ENCODE measurements at regions not wholly inside any gene's neighbourhood (a gene's known extent, or its start where the extent isn't known, plus 50 kb on each side); places are given as distances from the start of the nearest gene placed in this dataset.
A peak's percentile ranks its signal among the peaks of the same experiment; 100 is the strongest.

- Histone ChIP-seq H3K4me1 (no peaks in the 10 kb centered on the region), H3K9me3 (no peaks in the 10 kb centered on the region), H3K27me3 (no peaks in the 10 kb centered on the region), H3K36me3 (no peaks in the 10 kb centered on the region), H3K27ac (no peak overlapping the region), H3K4me3 (no peak overlapping the region)
- 60% methylated on average over 3 of the region's 3 CpGs for WGBS
- no peak for DNase-seq (ENCODE audit: low spot score in 2 of 2)
- no peak for TF ChIP-seq CTCF (IDR thresholded peaks at IDR 0.05)
- no peak for TF ChIP-seq EP300 (IDR thresholded peaks at IDR 0.05)
- no peak for TF ChIP-seq POLR2AphosphoS5 (IDR thresholded peaks at IDR 0.05)
- TF ChIP-seq POLR2A (IDR thresholded peaks at IDR 0.05) = no peak
These were observed 123.6 kb downstream of the NPTX2 start for GRCh38 chr7:98740643-98741042.

- Histone ChIP-seq H3K4me1 (no peaks in the 10 kb centered on the region), H3K27me3 (peaks cover 7% of the 10 kb centered on the region), H3K27ac (no peak overlapping the region), H3K9me3 (no peaks in the 10 kb centered on the region), H3K4me3 (no peak overlapping the region), H3K36me3 (no peaks in the 10 kb centered on the region)
- TF ChIP-seq CTCF (IDR thresholded peaks at IDR 0.05) (peak in 1 of 2 donors; percentile 63), POLR2A (IDR thresholded peaks at IDR 0.05) (no peak), EP300 (IDR thresholded peaks at IDR 0.05) (no peak), POLR2AphosphoS5 (IDR thresholded peaks at IDR 0.05) (no peak)
- DNase-seq (ENCODE audit: low spot score in 2 of 2) = no peak
- 32% methylated on average over 5 of the region's 5 CpGs for WGBS
These were observed 124.0 kb downstream of the TMEM130 start for GRCh38 chr7:98745722-98746318.

GRCh38 chr7:98748090-98748489, 121.7 kb downstream of the TMEM130 start:
- no peak for DNase-seq (ENCODE audit: low spot score in 2 of 2)
- 67% methylated on average over 1 of the region's 1 CpG for WGBS
- Histone ChIP-seq H3K4me1 (no peaks in the 10 kb centered on the region), H3K4me3 (no peak overlapping the region), H3K27me3 (peaks cover 7% of the 10 kb centered on the region), H3K27ac (no peak overlapping the region), H3K36me3 (no peaks in the 10 kb centered on the region), H3K9me3 (no peaks in the 10 kb centered on the region)
- TF ChIP-seq POLR2A (IDR thresholded peaks at IDR 0.05) (no peak), EP300 (IDR thresholded peaks at IDR 0.05) (no peak), POLR2AphosphoS5 (IDR thresholded peaks at IDR 0.05) (no peak), CTCF (IDR thresholded peaks at IDR 0.05) (no peak)

- Histone ChIP-seq H3K27ac (no peak overlapping the region), H3K36me3 (no peaks in the 10 kb centered on the region), H3K27me3 (peaks cover 13% of the 10 kb centered on the region), H3K9me3 (no peaks in the 10 kb centered on the region), H3K4me1 (no peaks in the 10 kb centered on the region), H3K4me3 (no peak overlapping the region)
- no peak for DNase-seq (ENCODE audit: low spot score in 2 of 2)
- 86% methylated on average over 4 of the region's 7 CpGs for WGBS
- TF ChIP-seq POLR2A (IDR thresholded peaks at IDR 0.05) = no peak
- no peak for TF ChIP-seq POLR2AphosphoS5 (IDR thresholded peaks at IDR 0.05)
- no peak for TF ChIP-seq CTCF (IDR thresholded peaks at IDR 0.05)
- TF ChIP-seq EP300 (IDR thresholded peaks at IDR 0.05) = no peak
These were observed 116.6 kb downstream of the TMEM130 start for GRCh38 chr7:98753176-98753575.

- H3K27ac ChIP-seq = no peak overlapping the region
- H3K36me3 ChIP-seq = no peaks in the 10 kb centered on the region
- DNase-seq (ENCODE audit: low spot score in 2 of 2) = no peak
- H3K9me3 ChIP-seq = no peaks in the 10 kb centered on the region
- no peak overlapping the region for H3K4me3 ChIP-seq
- no peak for TF ChIP-seq POLR2AphosphoS5 (IDR thresholded peaks at IDR 0.05)
- no peak for TF ChIP-seq CTCF (IDR thresholded peaks at IDR 0.05)
- no peak for TF ChIP-seq POLR2A (IDR thresholded peaks at IDR 0.05)
- H3K27me3 ChIP-seq = peaks cover 7% of the 10 kb centered on the region
- WGBS = 55% methylated on average over 6 of the region's 6 CpGs
- no peaks in the 10 kb centered on the region for H3K4me1 ChIP-seq
These were observed 115.8 kb downstream of the TMEM130 start for GRCh38 chr7:98753989-98754479.

All from suprapubic skin (tissue), 4 donors.